Astrocyte of the spinal cord (primary cell): ENCODE measurements at regions not wholly inside any gene's neighbourhood (a gene's known extent, or its start where the extent isn't known, plus 50 kb on each side); places are given as distances from the start of the nearest gene placed in this dataset.
"Not testable (repeated sequence)": the region's sequence is repeated elsewhere in the genome, so short reads cannot be mapped to it uniquely, and the experiment has no call there.

Experiments
- DNase-seq: peaks from one replicate; pipeline ENCODE4 v3.0.0; 2011; ENCODE audit warnings: low read depth, low spot score
- H3K4me3 ChIP-seq: 2 replicates; pipeline ENCODE4 v1.5.1; 2011; ENCODE audit warnings: low read depth, mild to moderate bottlenecking, low read length, moderate library complexity
- in situ Hi-C: cut with HindIII; loops from 2 replicates; pipeline ENCODE4 v1.10.0; 2017; ENCODE audit warnings: low sequenced_read_pairs
- TF ChIP-seq, protein P1 (sequence below): IDR thresholded peaks from 2 replicates; pipeline ENCODE4 v1.5.1; 2012; ENCODE audit warnings: low read depth, mild to moderate bottlenecking, low read length, inconsistent platforms

DNA sequence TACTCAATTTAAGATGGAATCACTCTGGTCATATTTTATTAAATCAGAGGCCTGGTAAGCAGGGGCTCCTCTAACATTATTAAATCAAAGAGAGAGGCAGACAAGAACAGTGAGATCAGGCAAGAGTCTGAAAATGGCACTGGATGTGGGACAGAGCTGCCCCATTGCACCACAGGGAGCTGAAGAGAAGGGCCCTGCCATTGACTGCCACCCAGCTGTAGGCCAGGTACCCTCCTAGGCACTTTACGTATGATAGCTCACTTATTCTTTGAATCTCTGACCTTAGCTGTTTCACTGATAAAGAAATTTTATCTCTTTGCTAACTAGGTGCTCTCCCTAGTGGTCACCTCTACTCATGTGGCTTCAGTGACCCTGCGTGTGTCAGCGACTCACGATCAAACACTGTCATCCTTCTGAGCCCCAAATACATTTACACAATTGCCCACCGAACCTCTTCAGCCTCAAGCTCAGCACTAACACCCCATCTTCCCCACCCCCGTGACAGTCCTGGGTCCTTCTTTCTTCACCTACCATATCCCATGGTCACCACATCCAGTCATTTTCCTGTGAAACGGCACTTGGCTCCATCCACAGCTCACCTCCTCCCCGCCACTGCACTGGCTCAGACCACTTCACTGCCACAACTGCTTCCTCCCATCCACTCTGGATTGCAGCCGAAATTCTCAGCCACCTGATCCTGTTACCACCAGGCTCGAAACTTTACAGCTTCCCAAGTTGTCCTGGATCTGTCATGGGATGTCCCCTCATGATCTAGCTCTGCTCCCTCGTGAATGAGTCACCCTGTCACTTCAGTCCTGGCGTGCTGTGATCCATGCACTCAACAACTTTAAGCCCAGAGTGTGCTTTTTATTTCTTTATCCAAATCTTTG is 97.3 kb upstream of the SYT6 start:
- no peak for DNase-seq
- H3K4me3 ChIP-seq = no peak overlapping the region
- in situ Hi-C loops = no loop called here
- TF ChIP-seq, protein P1, sequence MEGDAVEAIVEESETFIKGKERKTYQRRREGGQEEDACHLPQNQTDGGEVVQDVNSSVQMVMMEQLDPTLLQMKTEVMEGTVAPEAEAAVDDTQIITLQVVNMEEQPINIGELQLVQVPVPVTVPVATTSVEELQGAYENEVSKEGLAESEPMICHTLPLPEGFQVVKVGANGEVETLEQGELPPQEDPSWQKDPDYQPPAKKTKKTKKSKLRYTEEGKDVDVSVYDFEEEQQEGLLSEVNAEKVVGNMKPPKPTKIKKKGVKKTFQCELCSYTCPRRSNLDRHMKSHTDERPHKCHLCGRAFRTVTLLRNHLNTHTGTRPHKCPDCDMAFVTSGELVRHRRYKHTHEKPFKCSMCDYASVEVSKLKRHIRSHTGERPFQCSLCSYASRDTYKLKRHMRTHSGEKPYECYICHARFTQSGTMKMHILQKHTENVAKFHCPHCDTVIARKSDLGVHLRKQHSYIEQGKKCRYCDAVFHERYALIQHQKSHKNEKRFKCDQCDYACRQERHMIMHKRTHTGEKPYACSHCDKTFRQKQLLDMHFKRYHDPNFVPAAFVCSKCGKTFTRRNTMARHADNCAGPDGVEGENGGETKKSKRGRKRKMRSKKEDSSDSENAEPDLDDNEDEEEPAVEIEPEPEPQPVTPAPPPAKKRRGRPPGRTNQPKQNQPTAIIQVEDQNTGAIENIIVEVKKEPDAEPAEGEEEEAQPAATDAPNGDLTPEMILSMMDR = no peak

DNA sequence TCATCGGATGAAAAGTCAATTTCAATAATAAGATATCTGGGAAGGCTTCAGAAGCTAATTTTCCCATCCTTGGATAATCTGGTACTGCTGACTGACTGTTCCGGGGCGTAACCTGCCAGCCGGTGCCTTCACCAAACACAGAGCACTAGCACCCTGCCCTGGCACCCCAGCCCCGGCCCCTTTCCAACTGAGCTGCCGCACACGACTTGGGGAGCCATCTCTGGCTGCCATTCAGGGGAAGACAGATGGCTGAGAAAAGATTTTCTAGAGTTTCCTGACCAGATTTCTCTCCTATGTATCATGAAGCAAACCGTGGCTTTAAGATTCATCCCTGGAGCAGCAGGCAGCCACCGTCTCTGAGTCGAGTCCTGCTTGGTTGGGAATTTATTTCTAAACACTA is 96.0 kb upstream of the SYT6 start:
- TF ChIP-seq, protein P1 = no peak
- H3K4me3 ChIP-seq = no peak overlapping the region
- in situ Hi-C loops = no loop called here
- no peak for DNase-seq

DNA sequence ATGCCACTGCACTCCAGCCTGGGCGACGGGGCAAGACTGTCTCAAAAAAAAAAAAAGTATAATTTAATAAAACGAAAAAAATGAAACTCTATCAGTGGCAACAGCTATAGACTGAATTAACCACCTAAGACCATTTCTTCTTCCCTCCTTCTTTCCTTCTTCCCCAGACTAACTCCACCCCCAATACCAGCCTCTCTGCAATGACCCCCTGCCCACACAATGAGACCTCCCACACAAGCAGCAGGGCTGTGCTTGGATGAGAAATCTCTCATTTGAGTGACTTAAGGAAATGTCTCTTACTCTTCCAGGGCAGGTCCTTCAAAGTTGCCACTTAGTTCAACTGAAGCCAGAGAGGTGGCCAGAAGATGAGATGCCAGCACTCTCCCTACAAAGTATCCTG is 94.5 kb upstream of the SYT6 start:
- no peak for DNase-seq
- TF ChIP-seq, protein P1 = no peak
- H3K4me3 ChIP-seq = no peak overlapping the region
- in situ Hi-C loops = no loop called here

DNA sequence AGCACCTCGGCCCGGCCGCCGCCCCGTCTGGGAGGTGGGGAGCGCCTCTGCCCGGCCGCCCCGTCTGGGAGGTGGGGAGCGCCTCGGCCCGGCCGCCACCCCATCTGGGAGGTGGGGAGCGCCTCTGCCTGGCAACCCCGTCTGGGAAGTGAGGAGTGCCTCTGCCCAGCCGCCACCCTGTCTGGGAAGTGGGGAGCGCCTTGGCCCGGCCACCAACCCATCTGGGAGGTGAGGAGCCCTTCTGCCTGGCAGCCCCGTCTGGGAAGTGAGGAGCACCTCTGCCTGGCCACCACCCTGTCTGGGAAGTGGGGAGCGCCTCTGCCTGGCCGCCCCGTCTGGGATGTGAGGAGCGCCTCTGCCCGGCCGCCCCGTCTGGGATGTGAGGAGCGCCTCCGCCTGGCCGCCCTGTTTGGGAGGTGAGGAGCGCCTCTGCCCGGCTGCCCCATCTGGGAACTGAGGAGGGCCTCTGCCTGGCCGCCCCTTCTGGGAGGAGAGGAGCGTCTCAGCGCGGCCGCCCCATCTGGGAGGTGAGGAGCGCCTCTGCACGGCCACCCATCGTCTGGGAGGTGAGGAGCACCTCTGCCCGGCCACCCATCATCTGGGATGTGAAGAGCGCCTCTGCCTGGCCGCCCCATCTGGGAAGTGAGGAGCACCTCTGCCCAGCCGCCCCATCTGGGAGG is 89.0 kb upstream of the SYT6 start:
- DNase-seq, H3K4me3 ChIP-seq, in situ Hi-C loops: not testable (repeated sequence)

DNA sequence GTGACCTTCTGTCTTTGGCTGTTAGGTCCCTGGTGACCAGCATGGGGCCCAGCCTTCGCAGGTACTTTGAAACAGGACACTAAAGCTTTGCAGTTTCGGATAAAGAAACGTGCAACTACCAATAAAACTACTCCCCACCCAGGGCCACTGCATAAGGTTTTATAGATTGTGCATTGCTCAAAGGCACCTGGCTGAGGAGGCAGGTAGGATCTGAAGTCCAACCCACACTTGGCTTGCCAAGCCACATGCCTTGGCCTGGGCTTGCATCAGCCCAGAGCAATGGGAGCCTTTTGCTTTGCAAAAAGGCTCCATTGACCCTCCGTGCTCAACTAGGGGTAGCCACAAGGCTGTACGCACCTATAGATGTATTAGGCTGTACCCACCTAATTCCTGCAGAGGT is 84.4 kb upstream of the SYT6 start:
- TF ChIP-seq, protein P1 = no peak

DNA sequence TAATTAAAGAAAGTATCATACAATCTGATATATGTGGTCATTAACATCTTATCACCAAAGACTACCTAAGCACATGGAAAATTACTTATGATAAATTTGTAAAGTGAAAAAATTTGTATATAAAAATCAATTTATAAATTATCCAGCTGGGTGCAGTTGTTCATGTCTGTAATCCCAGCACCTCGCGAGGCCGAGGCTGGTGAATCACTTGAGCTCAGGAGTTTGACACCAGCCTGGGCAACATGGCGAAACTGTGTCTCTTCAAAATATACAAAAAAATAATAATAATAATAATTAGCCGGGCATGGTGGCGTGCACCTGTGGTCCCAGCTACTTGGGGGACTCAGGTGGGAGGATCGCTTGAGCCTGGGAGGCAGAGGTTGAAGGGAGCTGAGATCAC is 82.8 kb upstream of the SYT6 start:
- TF ChIP-seq, protein P1 = no peak
- no peak for DNase-seq
- H3K4me3 ChIP-seq = no peak overlapping the region
- in situ Hi-C loops = no loop called here

More for the DNA sequence above, 84.4 kb upstream of the SYT6 start:
- no peak overlapping the region for H3K4me3 ChIP-seq
- no peak for DNase-seq
- in situ Hi-C loops = no loop called here

DNA sequence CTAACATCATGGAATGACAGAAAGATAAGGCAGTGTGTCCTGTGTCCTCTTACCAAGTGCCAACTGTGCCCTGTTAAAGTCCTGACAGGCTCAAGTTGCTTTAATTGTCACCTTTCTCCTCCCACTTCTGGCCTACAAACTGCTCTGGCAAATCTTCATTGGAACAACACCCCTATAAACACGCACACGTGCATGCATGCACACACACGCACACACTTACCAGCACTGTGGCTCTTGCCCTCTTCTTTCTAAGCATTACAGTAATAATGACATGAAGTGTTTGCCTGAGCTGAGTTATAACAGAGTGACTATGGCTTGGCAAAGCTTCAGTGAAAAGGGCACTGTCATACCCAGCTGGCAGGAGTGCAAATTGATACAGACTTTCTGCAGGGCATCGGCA is 82.3 kb upstream of the SYT6 start:
- DNase-seq = no peak
- in situ Hi-C loops = no loop called here
- TF ChIP-seq, protein P1 = no peak
- H3K4me3 ChIP-seq = no peak overlapping the region
